Stimulated activated CD4-positive, alpha-beta T cell treated with anti-CD3 and anti-CD28 coated beads, Interleukin-4, amount 100 ng/mL, for 48 hours (primary cell): ENCODE measurements at regions not wholly inside any gene's neighbourhood (a gene's known extent, or its start where the extent isn't known, plus 50 kb on each side); places are given as distances from the start of the nearest gene placed in this dataset.
"Not testable (repeated sequence)": the region's sequence is repeated elsewhere in the genome, so short reads cannot be mapped to it uniquely, and the experiment has no call there.

Experiments
- DNase-seq, 2 donors: peaks; one replicate each; pipeline ENCODE4 v3.0.0-alpha.2; 2020; ENCODE audit warnings: low read depth in 2 of 2

DNA sequence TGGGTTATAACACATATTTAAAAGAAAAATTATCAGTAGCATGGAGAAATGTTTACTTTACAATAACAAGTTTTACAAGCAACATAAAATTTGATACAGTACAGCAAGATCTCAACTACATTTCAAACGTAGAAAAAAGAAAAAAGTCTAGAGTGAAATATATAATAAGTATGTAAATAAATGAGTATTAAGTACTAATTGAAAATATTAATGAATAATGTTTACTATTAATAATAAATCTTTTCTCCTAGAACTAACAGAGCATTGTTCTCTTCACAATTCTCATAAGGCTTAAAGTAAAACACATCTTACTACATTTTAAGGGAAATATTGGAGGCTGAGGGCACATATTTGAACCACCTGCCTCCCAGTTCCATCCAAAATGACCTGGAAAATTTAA, 72.1 kb downstream of the TMEM212 start:
- no peak for DNase-seq

DNA sequence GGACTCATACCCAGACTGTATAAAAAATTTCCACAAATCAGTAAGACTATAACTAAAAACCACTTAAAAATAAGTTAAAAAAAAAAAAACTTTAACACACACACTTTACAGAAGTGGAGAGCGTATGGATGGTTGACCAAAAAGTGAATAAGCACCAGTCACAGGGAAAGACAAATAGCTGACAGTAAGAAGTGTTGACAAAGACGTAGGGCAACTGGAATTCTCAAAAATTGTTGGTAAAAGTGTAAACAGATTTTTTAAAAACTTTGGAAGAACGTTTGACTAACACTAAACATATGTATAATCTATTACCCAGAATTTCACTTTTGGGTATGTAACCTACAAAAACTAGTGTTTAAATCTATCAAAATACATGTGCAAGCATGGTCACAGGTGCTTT, 73.7 kb downstream of the TMEM212 start:
- no peak for DNase-seq

DNA sequence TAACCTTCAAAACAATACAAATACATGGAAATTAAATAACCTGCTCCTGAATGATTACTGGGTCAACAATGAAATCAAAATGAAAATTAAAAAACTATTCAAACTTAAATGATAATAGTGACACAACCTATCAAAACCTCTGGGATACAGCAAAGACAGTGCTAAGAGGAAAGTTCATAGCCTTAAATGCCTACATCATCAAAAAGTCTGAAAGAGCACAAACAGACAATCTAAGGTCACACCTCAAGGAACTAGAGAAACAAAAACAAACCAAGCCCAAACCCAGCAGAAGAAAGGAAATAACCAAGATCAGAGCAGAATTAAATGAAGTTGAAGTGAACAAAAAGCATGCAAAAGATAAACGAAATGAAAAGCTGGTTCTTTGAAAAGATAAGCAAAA, 79.5 kb downstream of the TMEM212 start:
- DNase-seq, result not testable (repeated sequence)

DNA sequence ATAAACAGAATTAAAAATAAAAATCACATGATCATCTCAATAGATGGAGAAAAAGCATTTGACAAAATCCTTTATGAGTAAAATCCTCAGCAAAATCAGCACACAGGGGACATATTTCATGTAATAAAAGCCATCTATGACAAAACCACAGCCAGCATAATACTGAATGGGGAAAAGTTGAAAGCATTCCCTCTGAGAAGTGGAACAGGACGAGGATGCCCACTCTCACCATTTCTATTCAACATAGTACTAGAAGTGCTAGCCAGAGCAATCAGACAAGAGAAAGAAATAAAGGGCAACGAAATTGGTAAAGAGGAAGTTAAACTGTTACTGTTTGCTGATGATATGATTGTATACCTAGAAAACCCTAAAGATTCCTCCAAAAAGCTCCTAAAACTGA, 80.5 kb downstream of the TMEM212 start:
- DNase-seq, result not testable (repeated sequence)

DNA sequence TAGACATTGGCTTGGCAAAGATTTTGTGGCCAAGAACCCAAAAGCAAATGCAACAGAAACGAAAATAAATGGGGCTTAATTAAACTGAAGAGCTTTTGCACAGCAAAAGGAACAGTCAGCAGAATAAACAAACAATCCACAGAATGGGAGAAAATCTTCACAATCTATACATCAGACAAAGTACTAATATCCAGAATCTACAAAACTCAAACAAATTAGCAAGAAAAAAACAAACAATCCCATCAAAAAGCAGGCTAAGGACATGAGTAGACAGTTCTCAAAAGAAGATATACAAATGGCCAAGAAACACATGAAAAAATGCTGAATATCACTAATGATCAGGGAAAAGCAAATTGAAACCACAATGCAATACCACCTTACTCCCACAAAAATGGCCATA, 81.7 kb downstream of the TMEM212 start:
- DNase-seq, result not testable (repeated sequence)

DNA sequence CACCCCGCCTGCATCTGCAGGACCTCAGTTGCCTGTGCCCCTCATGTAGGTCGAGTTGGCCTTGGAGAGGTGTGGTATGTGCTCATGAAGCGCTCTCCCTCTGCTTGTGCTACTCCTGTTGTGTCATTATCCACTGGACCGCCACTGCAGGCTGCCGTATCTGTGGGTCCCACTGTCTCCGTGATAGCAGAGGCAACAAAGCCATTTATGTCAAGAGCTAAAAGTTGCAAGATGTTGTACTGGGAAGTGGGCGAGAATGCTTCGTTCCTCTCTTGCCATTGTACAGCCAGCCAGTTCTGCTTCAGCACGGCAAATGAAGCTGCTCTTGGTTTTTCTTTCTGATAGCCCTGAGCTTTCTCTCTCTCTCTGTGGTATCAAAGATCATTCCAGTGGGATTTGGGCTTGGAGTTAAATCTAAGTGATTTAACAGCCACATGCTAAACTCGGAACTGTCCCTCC, 89.0 kb downstream of the TMEM212 start:
- DNase-seq, result no peak

DNA sequence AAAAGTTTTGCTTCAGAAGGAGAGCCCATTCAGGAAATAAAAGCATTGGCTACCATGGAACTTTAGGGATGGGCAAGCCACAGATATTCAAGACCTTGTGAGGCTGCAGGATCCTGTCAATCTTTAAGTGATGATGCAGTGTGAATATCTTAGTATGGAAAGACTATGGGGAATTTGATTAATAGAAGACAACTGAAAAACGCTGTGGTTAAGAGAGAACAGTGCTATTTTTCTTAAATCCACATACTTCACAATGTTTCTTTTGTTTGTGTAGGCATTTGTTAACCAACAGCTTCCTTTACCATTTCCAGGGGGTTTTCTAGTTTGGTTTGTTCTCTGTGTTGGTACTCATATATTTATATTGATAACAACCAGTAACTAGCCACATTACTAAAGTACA, 90.3 kb downstream of the TMEM212 start:
- no peak for DNase-seq

DNA sequence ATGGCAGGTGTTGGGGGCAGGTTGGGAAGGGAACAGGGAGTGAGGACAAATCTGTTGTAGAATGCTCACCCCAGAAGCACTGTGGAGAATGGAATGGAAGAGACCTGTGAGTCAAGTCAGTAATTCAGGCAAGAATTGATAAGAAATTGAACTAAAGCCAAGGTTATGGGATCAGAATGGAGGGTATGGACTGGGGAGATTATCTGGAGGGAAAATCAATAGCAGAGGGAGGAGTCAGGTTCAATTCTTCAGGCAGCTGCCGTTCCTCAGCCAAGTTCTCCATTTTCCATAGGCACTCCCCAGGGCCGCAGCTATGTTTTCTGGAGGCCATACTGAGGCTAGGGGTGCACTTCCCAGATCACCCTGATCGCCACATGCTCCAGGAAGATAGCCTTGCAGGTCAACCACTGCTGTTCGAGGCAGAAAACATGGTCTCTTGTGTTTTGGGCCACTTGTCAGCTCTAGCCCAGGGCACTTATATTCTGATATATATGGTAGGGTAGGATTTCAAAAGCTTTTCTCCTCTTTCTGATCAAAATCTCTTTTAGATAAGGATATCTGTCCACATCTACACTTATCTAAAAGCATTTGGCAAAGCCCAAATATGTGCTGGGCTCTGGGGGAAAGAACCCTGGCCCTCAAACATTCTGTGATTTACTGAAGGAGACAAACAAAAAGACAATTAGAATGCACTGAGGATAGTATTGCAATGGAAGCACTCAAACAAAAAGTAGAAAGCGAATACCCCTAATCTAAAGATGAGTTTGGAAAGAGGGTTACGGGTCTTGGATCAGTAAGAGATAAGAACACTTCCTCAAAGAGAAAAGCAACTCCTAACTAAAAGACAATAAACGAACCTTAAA, 92.3 kb downstream of the TMEM212 start:
- DNase-seq, result no peak

DNA sequence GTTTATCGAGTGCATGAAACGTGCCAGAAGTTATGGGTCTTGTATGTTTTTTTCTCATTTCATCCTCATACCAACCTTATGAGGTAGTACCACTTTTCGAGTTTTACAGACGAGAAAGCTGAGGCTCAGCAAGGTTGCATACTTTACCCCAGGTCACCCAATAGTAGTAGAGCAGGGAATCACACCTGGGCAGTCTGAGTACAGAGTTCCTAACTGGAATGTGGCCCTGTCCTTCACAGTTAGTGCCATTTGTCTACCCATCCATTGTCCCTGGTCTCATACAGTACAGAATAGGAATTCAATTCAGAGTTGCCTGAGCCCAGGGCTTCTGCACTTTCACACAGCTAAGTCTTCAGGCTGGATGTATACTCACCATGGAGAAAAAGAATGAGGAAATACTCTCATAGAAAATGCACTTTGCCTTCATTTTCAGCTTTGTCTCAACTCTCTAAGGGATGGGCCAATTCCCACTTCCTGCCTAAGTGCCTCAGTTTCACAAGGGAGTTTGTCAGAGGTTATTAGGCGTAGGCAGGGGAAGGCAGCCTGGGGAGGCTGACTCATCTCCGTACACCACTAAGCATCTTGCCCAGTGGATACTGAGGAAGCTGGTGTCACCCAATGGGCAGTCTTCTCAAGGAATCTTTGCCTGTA, 93.2 kb downstream of the TMEM212 start:
- DNase-seq, result no peak

DNA sequence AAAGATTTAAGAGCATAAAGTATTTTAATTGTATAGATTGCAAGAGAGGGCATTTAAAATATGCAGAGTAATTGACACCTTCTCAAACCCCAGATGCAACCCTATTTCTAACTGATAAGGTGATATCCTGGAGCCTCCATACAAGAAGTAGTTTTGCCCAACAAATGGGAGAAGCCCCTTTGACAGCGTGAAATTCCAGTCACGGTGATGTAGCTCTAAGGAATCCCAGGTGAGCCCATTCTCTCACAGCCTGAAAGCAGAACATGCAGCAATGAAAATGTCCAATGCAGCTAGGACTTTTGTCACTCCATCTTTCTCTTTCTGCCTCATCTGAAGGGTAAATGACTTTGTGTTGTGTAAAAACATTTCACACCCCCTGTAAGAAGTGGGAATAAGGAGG, 96.4 kb downstream of the TMEM212 start:
- no peak for DNase-seq

DNA sequence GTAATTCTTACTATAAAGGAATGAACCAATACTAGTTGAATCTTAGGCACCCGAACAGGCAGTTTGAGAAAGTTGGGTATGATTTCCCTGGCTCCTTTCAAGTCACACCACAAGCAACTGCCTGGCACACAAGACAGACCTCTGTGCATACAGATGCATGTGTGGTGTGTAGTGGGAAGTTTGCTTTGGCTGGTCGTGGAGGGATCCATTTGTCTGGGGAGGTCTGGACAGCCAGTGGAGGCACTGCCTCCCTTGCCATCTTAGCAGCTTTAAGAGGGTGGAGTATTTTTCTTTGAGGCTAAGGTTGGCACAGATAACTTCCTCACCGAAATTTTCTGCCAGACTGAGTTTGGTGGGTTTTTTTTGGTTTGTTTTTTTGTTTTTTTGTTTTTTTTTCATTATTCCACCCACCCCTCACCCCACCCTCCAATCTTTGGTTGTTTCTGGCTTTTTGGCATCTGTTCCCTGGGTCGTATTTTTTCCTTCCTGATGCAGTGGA, 97.1 kb downstream of the TMEM212 start:
- DNase-seq, result no peak

DNA sequence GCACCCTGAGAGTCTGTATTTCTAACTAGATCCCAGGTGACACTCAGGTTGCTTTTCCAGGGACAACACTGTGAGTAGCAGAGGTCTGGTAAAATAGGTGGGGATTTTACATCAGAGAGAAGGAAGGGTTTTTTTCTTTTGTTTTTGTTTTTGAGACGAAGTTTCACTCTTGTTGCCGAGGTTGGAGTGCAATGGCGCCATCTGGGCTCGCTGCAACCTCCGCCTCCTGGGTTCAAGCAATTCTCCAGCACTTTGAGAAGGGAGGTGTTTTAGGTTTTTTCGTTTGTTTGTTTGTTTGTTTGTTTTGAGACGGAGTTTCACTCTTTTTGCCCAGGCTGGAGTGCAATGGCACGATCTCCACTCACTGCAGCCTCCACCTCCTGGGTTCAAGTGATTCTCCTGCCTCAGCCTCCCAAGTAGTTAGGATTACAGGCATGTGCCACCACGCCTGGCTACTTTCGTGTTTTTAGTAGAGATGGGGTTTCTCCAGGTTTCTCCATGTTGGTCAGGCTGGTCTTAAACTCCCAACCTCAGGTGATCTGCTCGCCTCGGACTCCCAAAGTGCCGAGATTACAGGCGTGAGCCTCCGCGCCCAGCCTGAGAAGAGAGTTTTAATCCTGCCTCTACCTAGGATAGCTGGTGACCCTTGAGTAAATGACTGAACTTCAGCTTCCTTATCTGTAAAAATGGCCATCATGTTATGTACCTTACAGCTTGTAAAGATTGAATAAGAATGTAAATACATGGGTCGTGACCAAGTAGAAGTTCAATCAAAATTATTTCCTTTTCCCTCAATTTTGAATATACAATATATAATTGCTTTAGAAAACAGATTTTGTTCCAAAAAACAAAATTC, 95.9 kb upstream of the FNDC3B start:
- DNase-seq, result no peak

DNA sequence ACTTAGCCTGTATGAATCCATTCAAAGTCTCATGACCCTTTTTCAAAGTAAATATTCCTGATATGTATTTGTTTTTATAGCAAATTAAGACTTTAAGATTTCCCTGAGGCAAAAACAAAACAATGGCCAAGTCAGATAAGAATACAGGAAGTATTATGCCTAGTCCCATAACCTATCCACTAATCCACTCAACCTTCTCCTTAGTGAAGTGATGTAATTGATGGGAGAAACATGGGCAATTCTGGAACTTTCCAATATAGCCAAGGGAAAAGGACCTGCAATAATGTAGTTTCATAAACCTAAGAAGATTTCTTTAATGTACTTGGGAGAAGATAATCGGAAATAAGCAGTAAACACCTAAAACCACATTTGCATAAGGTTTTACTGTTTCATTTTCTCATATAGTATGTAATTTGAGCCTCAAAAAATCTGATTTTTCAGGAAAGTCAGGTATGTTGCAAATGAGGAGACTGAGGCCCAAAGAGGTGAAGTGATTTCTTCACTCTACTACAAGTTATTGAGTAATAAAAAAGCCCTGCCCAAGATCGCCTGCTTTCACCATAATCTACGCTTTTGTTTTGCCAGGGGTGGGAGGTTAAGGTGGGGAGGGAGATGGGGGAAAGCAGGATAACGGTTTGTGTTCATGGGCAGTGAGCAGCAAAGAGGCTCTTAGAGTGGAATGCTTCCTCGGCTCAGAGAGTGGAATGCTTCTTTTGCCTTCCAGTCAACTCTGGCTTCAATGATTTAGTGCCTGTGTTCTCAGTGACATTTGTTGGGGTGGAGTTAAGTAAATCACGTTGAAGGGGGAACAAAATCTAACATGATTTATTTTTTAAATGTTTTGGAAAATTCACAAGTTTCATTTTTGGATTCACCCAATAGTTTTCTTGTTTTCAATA, 95.0 kb upstream of the FNDC3B start:
- DNase-seq, result no peak

DNA sequence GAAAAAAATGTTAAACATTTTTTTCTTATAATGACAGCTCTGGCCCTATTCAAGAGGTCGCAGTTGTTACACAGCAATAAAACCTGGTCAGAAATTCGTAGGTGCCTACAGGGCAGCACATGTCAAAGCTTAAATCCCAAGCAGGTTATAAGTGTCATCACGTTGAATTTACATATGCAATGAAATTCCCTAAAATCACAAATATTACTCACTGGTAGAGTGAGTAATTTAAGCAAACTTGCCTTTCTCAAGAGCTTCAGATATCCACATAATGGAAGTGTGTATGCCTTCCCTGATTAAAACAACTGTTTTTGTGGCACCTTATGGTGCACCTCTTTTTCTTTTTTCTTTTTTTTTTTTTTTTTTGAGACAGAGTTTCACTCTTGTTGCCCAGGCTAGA, 90.7 kb upstream of the FNDC3B start:
- DNase-seq, result no peak

DNA sequence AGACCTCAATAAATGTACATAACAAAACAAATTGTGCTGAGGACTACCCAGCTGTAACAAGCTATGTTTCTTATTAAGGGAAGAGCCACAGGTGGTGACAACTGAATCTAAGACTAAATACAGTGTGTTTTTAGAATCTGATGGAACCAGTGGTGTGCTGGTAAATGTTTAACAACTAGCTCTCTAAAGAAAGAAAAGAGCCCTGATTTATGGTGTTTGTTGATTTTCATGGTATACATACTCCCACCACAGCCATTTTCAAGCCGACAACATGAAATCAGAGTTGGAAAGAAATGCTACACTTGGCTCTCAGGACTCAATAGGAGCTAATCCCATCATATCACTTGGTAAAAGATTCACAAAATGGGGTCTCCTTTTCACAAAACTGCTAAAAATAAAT, 89.8 kb upstream of the FNDC3B start:
- no peak for DNase-seq

DNA sequence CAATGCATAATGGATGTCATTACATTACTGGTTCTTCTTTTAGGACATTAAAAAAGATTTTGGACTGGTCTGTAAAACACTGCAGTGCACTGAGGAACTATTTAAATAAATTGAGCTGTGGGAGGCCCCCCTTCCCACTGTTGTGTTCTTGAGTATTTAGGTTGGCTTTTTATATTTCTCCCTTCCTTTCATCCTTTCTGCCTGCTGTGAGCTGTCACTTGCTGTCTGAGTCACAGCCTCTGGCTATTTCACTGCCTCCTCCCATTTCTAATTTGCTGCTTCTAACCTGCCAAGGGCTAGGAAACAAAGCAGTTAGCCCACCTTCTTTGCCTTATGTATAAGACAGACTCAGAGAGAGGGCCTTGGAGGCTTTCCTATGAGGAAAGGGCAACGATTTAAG, 89.0 kb upstream of the FNDC3B start:
- DNase-seq, result no peak

DNA sequence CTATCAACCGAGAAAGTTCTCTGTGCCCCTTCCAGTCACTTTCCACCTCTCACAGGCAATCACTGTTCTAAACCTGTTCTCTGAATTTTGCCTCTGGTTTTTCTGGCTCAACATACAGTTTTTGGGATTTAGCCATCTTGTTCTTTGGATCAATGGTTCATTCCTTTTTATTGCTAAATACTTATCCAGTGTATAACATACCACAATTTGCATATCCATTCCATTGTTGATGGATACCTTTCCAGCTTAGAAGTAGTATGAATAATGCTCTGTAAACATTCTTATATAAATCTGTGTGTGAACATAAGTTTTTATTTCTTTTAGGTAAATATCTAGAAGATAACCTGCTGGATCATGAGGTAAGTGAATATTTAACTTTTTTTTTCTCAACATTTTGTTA, 87.8 kb upstream of the FNDC3B start:
- DNase-seq, result no peak

DNA sequence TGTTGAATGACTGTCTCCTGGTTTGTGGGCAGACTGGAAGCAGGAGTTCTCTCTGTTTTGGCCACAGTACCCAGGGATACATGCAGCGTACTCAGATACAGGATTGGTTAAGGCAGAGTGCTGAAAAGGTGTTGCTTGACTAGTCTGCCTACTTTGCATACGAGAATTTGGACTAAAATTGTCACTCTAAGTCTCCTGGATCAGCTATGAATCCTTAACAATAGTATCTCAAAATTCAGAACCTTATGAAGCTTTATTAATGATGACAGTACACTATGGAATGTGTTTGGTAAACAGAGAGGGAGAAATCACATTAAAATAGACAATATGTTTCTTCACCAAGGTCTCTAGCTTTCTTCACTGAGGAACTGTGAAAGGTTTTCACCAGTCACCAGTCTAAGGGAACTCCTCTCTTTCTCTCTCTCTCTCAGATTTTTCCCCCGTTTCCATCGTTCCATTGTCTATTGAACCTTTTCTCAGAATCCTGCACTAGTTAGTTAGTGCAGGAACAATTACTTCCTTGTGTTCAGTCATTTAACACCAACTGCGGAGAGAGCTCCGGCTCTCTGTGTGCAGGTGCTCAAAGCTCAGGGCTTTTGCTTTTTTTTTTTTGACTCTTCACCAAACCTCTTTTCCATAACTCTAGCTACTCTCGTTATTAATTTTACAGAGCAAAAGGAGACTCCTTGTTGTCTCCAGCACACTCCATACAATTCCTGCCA, 85.9 kb upstream of the FNDC3B start:
- no peak for DNase-seq

DNA sequence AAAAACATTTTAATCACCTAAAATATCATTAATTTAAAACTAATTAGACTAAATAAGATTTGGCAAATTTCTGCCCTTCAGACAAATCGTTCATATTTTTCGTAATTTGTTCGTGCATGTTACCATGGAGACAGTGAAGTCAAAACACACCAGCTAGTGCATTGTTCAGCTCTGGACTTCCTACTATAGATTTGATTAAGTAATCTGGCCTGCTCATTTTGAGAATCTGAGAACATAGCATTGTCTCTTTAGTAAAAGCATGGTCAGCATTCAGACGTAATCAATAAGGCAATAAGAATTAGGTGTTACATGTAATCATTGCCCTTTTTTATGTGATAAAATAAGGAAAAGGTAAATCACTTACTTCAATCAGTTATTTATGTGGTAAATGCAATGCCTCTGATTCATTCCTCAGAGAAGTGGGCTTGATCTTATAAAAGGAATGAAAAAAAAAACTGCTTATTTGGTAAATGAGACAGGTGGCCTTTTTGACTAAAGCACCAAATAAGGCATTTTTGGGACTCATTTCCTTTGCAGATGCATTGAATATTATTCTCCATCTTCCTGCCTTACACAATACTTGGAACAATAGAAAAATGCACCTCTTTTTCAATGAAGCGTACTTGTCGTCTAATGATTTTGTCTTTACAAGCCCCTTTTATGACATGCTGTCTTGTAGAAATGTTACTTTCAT, 84.5 kb upstream of the FNDC3B start:
- DNase-seq, result no peak

DNA sequence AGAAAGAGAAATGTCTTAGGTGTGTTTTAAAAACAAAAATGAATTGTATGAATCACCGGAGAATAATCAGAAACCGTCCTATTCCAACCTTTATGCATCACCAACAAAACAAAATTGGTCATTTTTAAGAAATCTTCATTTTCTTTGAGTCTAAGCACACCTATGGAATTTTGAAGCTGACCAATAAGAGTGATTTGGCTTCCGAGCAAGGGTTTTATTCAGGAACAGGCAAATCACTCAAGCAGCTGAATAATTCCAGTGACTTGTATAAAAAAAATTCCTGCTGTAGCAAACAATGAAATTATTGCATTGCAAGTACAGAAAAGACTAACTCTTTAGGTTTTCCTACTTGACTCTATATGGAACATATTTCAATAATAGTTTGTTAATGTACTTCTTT, 83.8 kb upstream of the FNDC3B start:
- DNase-seq, result no peak
